ENCODE measurements at regions not wholly inside any gene's neighbourhood (a gene's known extent, or its start where the extent isn't known, plus 50 kb on each side); places are given as distances from the start of the nearest gene placed in this dataset.

DNA sequence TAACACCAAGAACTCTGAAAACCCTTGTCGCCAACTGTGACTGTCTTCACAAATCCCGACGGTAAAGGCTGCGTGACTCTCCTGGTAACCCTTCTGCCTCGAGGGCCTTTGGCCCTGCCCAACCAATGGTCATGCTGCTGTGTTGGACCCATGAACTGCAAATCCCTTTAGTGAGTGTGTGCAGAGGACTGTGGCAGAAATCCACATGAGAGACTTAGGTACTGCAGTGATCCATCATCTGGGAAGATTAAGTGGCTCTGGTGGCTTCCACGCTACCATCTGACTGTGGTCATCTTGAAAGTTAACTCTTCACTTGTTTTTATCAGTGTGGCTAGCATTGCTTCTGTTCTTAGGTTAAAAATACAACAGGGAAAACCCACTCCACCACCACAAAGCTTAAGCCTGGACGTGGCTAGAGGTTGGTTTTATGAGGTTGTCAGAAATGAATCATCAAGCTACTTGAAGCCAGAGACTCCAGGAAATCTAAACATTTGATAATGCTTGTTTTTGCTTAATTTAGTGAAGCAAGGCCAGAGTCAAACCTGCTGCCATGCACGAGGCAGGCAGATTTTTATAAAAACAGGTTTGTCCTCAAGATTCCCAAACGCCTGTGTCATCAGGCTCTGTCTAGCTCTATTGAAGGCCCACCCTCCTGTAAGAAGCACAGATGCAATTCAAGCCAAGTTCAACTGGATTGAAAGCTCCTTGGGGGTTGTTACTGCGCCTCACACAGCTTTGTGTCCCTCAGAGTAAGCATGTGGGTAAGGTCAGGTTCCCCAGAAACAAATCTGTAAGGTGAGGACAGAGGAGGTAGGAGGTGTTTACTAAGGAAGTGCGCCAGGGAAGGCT lies 52.7 kb upstream of the ERCC6L2 start:
- DNase-seq (ENCODE audit: extremely low read depth in 1 of 11, low read depth in 9 of 11, low spot score in 4 of 11), result no peak

DNA sequence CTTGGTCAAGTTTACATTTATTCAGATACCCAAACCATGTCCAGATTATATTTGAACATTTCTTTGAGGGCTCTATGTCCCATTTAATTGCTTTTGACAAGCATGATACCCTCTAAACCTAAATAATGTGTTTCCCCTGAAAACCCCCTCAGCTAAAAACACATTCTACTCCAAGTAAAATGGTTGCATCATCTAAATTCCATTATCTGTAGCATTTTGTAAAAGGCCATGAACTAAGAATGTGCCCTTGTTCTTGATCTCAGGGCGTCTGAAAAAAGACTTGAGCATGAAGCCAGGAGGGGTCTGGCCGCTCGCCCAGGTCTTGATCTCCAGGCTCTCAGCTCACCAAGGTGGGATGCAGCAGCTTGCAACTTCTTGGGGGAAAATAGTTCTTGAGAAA lies 53.5 kb upstream of the ERCC6L2 start:
- no peak for DNase-seq (ENCODE audit: extremely low read depth in 1 of 11, low read depth in 9 of 11, low spot score in 4 of 11)

DNA sequence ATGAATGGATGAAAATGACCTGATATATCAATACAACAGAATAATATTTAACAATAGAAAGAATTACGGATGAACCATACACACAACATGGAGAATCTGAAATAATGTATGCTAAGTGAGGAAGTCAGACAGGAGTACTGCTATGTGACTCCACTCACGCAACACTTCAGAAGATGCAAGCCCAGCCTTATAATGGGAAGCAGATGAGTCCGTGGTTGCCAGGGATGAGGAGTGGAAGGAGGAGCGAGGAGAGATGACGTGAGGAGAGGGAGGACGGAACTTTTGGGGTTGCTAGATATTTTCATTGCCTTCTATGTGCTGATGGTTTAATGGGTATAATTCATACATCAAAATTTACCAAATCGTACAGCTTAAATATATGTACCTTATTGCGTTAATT lies 55.4 kb upstream of the ERCC6L2 start:
- DNase-seq (ENCODE audit: extremely low read depth in 1 of 11, low read depth in 9 of 11, low spot score in 4 of 11), result no peak

DNA sequence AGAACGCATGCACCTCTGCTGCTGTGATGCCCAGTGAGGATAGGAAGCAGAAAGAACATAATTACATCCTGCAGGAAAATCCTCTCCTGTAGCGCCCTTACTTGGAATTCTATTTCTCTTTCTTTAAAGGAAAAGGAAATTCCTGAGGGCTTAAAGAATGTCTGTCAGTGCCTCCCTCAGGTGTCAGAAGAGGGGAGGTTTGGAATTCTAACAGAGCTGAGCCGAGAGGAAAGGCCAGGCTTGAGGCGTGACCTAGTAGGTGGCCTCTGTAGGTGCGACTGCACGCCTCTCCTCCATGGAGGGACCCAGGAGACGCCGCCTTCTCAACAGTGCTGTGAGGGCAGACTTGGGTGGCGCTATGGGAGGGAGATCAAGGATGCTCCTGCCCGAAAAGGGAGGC lies 55.9 kb upstream of the ERCC6L2 start:
- no peak for DNase-seq (ENCODE audit: extremely low read depth in 1 of 11, low read depth in 9 of 11, low spot score in 4 of 11)

DNA sequence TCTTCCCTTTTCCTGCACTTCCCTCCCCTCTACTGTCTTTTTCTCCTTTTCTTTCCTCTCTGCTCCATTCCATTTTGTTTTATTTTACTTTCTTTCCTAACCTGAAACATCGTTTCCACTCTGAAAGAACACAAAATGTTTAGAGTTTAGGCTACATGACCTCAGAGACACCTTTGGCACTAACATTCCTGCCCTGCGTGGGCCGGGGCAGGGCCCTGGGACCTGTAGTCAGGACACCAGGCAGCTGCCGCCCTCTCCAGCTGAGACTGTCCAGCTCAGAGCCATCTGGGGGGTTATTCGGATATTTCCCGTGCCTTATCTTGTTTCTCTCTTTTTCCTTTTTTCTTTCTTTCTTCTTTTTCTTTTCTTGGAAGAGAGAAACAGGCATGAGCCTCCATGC lies 58.3 kb upstream of the ERCC6L2 start:
- DNase-seq (ENCODE audit: extremely low read depth in 1 of 11, low read depth in 9 of 11, low spot score in 4 of 11), result no peak

DNA sequence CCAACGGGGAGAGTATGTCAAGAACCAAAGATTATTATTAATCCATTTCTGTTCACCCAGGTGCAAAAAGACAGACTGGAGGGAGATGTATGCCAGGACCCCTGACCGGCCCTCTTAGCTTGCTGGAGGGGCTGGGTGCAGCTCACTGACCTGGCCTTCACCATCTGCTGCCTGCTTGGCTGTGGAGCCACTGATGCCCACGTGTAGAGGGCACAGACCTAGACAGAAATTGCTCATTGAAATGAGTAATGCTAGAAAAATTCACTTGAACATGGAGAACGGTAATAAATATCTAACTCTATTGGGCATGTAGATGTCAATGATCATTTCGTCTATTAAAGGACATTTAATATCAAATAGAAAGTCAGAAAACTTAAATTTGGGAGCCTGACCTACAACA lies 58.8 kb upstream of the ERCC6L2 start:
- DNase-seq (ENCODE audit: extremely low read depth in 1 of 11, low read depth in 9 of 11, low spot score in 4 of 11), result no peak

DNA sequence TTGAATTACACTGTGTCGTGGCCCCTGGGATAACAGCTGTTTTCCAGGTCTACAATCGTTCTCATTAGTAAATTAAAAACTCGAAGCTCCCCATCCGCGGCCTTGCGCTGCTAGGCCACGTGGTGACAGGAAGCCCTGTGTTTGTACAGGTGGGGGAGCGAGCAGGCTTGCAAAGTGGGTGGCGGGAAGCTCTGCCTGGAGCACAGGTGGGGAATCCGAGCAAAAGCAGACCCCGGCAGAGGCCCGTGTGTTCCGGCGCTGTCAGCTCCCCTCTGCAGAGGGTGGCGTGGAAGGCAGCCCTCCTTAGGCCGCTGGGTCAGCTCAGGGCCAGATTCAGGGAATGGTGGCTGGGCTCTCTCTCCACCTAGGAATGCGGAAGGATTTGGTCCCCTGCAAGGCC lies 59.5 kb upstream of the ERCC6L2 start:
- DNase-seq (ENCODE audit: extremely low read depth in 1 of 11, low read depth in 9 of 11, low spot score in 4 of 11), result no peak

DNA sequence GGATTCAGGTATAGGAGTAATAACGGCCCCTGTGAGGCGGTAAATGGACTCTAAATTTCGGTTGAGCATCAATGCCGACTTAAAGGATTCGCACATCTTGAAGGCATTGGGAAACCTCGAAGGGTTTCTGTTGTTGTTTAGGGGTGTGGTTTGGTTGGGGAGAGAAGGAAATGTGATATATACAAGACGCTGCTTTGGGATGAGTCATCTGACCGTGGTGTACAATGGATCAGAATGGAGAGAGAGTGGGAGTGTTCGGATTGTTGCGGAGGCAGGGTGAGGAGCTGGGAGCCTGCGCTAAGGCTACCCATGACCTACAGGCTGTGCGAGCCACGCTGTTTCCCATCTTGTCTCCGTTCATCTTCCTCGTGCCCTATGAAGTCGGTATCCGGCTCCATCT lies 60.4 kb upstream of the ERCC6L2 start:
- DNase-seq (ENCODE audit: extremely low read depth in 1 of 11, low read depth in 9 of 11, low spot score in 4 of 11), result no peak

DNA sequence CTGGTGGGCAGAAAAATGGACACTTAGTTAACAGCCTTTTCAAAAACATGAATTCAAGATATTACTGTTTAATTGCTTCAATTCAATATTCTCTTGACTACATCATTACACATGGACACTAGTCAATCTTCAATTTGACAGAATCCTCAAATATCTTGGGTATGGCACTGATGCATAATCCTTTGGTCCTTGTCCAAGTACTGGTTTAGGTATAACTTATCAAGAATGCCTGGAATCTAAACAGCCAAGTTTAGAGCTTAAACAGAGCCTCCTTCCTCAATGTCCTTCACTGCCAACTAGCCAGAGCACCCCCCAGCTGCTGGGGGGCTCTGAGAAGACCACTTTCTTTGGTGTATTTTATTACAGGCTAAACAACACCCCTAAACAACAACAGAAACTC lies 61.6 kb upstream of the ERCC6L2 start:
- no peak for DNase-seq (ENCODE audit: extremely low read depth in 1 of 11, low read depth in 9 of 11, low spot score in 4 of 11)

DNA sequence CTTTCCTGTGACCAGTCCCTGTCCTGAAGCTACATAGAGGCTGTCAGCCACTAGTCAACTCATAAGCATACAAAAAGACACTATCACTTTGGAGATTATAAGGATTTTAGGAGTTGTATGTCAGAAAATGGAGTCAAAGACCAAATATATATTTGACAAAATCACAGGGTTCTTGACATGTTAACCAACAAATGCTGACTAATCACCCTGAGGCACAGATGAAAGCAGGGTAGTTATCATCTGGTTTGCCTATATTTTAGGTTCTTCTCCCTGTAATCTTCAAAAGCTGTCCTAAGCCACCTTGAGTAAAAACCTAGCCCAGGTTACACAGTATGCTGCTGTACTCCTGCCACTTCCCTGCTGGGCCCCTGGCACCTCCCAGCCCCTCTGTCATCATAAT lies 64.7 kb upstream of the ERCC6L2 start:
- DNase-seq (ENCODE audit: extremely low read depth in 1 of 11, low read depth in 9 of 11, low spot score in 4 of 11), result no peak

DNA sequence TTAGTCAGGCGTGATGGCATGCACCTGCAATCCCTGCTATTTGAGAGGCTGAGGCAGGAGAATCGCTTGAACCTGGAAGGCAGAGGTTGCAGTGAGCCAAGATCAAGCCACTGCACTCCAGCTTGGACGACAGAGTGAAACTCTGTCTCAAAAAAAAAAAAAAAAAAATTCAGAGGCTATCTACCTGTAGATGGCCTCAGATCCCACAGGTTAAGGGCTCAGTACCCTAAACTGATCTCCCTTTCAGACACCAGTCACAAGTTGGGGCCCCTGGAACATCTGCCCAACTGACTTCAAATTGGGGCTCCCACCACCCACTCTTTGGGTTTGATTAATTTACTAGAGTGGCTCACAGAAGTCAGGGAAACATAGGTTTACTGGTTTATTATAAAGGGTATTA lies 65.4 kb upstream of the ERCC6L2 start:
- no peak for DNase-seq (ENCODE audit: extremely low read depth in 1 of 11, low read depth in 9 of 11, low spot score in 4 of 11)

DNA sequence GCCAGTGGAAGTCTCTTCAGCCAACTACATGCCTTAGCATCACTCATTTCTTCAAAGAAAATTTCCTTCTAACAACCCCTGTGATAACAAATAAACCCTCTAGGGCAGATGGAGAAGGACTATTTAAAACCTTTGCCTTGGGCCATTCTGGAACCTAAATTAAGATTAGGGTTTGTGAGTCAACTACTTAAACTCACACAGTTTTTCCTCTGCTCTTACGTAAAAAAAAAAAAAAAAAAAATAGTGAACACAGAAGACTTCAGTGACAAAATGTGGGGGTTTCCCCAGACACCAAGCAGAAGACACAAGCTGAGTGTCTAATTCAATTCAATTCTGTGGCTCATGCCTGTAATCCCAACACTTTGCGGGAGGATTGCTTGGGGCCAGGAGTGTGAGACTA lies 65.8 kb upstream of the ERCC6L2 start:
- DNase-seq (ENCODE audit: extremely low read depth in 1 of 11, low read depth in 9 of 11, low spot score in 4 of 11), result no peak

DNA sequence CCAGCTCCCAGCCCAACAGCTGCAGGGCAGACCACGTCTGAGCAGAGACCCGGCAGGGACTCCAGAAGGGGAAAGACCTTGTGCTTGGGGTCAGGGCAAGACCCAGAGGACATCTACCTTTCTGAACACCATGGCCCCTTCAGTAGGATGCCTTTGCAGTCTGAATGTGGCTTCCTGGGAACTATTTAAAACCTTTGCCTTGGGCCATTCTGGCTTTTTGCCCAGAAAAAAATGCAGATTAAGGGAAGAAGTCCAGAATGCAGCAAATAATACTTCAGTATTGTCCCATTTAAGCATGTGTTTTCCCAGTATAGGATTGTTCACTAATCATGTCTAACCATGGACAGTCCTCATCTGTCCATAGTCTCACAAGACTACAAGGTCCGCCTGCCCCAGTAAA lies 67.5 kb upstream of the ERCC6L2 start:
- peak in 4 of 11 donors; percentile 20 to 39 (median 28) for DNase-seq (ENCODE audit: extremely low read depth in 1 of 11, low read depth in 9 of 11, low spot score in 4 of 11)

DNA sequence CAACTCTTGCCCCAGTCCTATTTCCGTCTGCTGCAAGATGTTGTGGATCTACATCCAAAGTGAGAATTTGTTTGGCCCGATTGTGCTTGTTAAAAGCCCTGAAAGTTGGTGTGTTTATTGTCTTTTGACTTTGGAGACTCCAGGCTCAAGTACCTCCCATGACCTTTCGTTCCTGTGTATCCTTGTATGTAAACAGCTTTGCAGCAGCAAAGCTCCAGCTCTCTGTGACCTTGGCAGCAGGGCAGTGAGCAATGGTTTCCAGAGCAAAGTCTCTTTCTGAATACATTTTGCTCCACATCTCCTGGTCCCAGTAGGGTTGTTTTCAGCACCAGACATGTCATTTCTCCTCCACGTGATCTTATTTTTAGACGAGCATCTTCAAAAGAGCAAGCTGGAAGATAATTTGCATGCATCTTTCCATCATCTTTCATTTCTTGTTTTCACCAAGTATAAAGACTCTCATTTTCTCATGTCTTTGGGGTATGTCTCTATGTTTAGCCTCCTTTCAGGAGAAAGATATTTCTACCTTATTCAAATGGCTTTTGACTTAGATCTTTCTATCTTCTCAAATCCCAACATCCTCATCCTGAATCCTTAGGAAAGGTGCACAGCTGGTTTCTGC lies 68.1 kb upstream of the ERCC6L2 start:
- no peak for DNase-seq (ENCODE audit: extremely low read depth in 1 of 11, low read depth in 9 of 11, low spot score in 4 of 11)

DNA sequence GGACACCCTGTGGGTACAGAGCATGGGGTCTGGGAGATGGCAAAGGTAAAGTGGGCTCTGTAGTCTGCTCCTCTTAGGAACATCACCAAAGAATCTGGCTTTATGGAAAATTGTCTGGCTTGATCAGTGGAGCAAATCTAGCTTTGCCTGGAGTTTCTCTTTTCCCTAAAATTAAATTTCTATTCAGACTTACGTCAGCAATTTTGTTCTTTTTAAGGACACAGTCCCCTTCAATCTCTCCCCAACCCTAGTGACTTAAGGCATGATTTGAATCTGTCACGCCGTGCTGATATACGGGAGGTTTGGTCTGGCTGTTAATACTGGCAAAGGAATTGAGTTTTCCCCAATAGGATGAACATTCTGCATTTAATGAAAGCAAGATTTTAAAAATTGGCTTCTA lies 72.3 kb upstream of the ERCC6L2 start:
- DNase-seq (ENCODE audit: extremely low read depth in 1 of 11, low read depth in 9 of 11, low spot score in 4 of 11), result no peak

DNA sequence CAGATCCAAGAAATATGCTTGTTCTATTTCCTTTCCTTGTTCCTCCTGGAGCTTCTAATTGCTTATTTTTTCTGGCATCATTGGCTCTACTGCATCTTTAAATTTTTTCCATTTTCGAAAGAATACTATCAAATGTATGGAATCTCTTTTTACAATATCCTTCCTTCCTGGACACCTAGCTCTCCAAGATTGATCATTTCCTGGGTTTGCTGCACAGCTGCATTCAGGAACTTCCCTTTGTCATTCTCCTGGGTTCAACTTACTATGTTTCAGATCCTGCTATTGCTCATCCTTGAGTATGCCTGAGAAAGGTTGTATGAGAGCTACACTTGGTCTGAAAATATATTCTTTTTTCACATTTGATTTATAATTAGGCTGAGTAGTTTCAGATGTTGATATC lies 73.7 kb upstream of the ERCC6L2 start:
- DNase-seq (ENCODE audit: extremely low read depth in 1 of 11, low read depth in 9 of 11, low spot score in 4 of 11), result no peak

DNA sequence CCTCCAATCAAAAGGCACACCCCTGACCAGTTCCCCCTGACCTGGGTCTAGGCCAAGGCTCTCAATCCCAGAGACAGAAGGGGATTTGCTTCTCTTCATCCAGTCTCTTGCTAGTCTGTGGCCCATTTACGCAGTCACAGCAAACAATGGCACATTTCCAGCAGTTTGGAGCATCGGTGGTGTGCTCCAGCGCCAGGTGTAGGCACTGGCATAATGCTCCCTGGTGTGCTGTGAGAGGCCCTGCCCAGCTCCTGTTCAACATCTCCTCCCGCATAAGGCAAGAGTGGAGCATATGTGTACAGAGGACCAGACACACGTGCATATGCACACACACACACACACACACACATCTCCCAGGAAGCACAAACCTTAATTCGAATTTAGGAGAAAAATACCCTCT lies 79.5 kb upstream of the ERCC6L2 start:
- no peak for DNase-seq (ENCODE audit: extremely low read depth in 1 of 11, low read depth in 9 of 11, low spot score in 4 of 11)

DNA sequence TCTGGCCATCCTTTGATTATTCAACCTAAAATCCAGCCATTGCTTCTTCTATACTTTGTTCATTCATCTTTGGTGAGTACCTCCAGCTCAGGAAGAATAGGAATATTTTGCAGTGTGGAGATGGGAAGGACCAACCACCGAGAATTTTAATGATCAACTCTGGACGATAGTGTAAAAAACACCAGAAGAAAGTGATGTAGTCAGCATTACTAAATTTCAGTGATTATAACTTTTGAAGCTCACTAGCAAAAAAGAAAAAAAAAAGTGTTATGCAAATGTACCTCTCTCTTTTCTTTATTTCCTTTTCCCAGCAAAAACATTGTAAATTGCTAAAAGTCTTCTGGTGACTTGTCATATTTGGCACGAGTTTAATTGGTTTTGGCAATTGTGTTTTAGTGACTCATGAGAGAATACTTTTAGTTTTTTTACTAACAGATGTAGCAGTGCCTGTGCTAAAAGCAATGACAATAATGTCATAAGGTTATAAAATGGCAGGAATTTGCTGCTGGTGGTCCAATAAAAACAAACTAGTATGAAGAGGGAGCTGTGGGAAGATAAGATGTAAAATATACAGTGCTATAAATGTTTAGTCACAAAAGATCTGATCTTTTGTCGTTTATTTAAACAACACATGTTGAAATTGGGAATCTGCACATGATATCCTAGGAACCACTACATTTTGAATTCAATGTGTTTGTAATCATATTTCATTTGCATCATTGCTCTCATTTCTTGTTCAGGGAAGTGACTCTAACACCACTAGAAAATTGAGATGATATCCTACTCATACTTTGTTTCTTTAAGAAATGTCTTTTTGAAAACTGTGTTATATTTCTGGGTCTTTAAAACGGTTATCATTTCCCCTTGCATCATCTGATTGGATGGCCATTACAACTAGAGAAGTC lies 81.3 kb upstream of the ERCC6L2 start:
- peak in 5 of 11 donors; percentile 39 to 82 (median 52) for DNase-seq (ENCODE audit: extremely low read depth in 1 of 11, low read depth in 9 of 11, low spot score in 4 of 11)

DNA sequence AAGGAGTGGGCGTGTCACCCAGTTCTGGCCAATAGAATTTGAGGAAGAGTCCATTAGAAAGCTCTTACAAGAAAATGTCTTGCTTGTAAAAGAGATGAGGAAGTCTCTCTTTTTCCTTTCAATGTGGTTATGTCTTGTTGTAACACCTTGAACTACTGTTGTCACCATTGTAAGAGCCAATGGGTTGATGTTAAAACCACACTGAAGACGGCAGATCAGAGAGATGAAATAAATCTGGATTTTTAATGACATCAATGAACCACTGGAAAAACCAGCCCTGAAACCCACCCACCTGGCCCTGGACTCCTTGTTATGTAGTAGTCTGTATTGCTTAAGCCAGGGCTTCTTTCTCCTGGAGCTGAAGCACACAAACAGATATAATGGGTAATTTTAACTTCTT lies 83.8 kb upstream of the ERCC6L2 start:
- no peak for DNase-seq (ENCODE audit: extremely low read depth in 1 of 11, low read depth in 9 of 11, low spot score in 4 of 11)

DNA sequence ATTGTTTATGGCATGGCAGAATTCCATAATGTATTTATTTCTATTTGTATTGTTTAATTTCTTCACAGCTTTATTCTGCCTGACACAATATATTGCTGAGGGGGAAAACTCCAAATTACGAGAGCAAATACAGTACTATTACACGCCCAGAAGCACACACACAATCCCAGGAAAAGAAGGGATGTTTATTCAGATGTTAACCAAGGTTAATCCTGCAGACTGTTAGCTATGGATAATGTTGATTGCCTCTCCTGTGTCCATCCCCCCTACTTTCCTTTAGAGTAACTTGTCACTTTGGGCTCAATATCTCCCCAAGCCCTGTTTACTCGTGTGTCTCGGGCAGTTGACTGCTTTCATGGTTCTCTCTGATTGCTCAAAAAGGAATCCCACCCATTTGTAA lies 84.2 kb upstream of the ERCC6L2 start:
- no peak for DNase-seq (ENCODE audit: extremely low read depth in 1 of 11, low read depth in 9 of 11, low spot score in 4 of 11)

Measured in renal cortex interstitium (tissue), 11 donors.